NCI-H82 (cell line): ENCODE measurements at regions not wholly inside any gene's neighbourhood (a gene's known extent, or its start where the extent isn't known, plus 50 kb on each side); places are given as distances from the start of the nearest gene placed in this dataset.
"Not testable (repeated sequence)": the region's sequence is repeated elsewhere in the genome, so short reads cannot be mapped to it uniquely, and the experiment has no call there.

Experiments used
- DNase-seq: peaks from one replicate; lab custom pipeline; 2025; lab: John Stamatoyannopoulos, UW

- DNase-seq: not testable (repeated sequence)
Measured at GRCh38 chr1:121573881-121574504, 389.2 kb downstream of the SRGAP2C start.

- DNase-seq: not testable (repeated sequence)
Measured at GRCh38 chr1:121574505-121574899, 389.7 kb downstream of the SRGAP2C start.

- not testable (repeated sequence) for DNase-seq
Measured at GRCh38 chr1:121582898-121583297, 398.1 kb downstream of the SRGAP2C start.

- no peak for DNase-seq
Measured at GRCh38 chr1:121586369-121587229, 401.8 kb downstream of the SRGAP2C start.

- no peak for DNase-seq
Measured at GRCh38 chr1:121587230-121587569, 402.4 kb downstream of the SRGAP2C start.

- DNase-seq: no peak
Measured at GRCh38 chr1:121587777-121588176, 403.0 kb downstream of the SRGAP2C start.

GRCh38 chr1:121594096-121594495, 409.3 kb downstream of the SRGAP2C start:
- DNase-seq: no peak

GRCh38 chr1:121595089-121595488, 410.3 kb downstream of the SRGAP2C start:
- no peak for DNase-seq

- not testable (repeated sequence) for DNase-seq
Measured at GRCh38 chr1:121604843-121605444, 420.2 kb downstream of the SRGAP2C start.

GRCh38 chr1:121607499-121607898, 422.7 kb downstream of the SRGAP2C start:
- DNase-seq: not testable (repeated sequence)
